CD4-positive, CD25-positive, alpha-beta regulatory T cell (primary cell): ENCODE measurements at regions not wholly inside any gene's neighbourhood (a gene's known extent, or its start where the extent isn't known, plus 50 kb on each side); places are given as distances from the start of the nearest gene placed in this dataset.

ENCODE experiments used
- ATAC-seq, 2 donors: fragments of 150-1000 bp; cut with Tn5 transposase; one replicate each; pipeline ENCODE4 v1.10.0; 2021; ENCODE audit warnings: low read depth in 2 of 2, moderate number of reproducible peaks in 2 of 2, moderate library complexity in 1 of 2
- DNase-seq, 3 donors: peaks; one replicate each; pipeline versions ENCODE4 v3.0.0 to v3.0.0-alpha.2; 2012 to 2022; ENCODE audit warnings: mixed read lengths in 1 of 3
- H3K27ac ChIP-seq: one replicate; pipeline ENCODE4 v1.7.0; 2013; ENCODE audit warnings: mild to moderate bottlenecking, low read length; ENCODE audit not compliant: insufficient read depth, poor library complexity, severe bottlenecking
- H3K27me3 ChIP-seq: one replicate; pipeline ENCODE4 v1.7.0; 2013; ENCODE audit warnings: low read length; ENCODE audit not compliant: control insufficient read depth, insufficient read depth
- H3K36me3 ChIP-seq: one replicate; pipeline ENCODE4 v1.7.0; 2013; ENCODE audit warnings: mild to moderate bottlenecking, low read length, moderate library complexity; ENCODE audit not compliant: control insufficient read depth, insufficient read depth
- H3K4me1 ChIP-seq: 2 replicates; pipeline ENCODE4 v1.7.0; 2013; ENCODE audit warnings: mild to moderate bottlenecking, low read length; ENCODE audit not compliant: insufficient read depth, control insufficient read depth, poor library complexity, severe bottlenecking
- H3K4me3 ChIP-seq: one replicate; pipeline ENCODE4 v1.7.0; 2013; ENCODE audit warnings: low read depth, mild to moderate bottlenecking, low read length, moderate library complexity
- H3K9me3 ChIP-seq, 2 experiments: 1 replicate in 1 of 2; 2 replicates in 1 of 2; pipeline ENCODE4 v1.7.0; 2013; ENCODE audit warnings: low read length in 2 of 2, mild to moderate bottlenecking in 1 of 2, moderate library complexity in 1 of 2; ENCODE audit not compliant: control insufficient read depth in 2 of 2
- H3K27ac Mint-ChIP-seq, 3 donors: one replicate each; pipeline ENCODE4 v1.8.0; 2020 to 2022; ENCODE audit warnings: mild to moderate bottlenecking in 3 of 3, mixed read lengths in 3 of 3, moderate library complexity in 2 of 3
- H3K27me3 Mint-ChIP-seq: one replicate; pipeline ENCODE4 v1.8.0; 2022; ENCODE audit warnings: mild to moderate bottlenecking, mixed read lengths
- H3K36me3 Mint-ChIP-seq: one replicate; pipeline ENCODE4 v1.8.0; 2020; ENCODE audit warnings: mixed read lengths
- H3K4me1 Mint-ChIP-seq, 4 donors: one replicate each; pipeline ENCODE4 v1.8.0; 2020 to 2022; ENCODE audit warnings: mixed read lengths in 4 of 4, mild to moderate bottlenecking in 1 of 4
- H3K4me3 Mint-ChIP-seq, 4 donors: one replicate each; pipeline ENCODE4 v1.8.0; 2020 to 2022; ENCODE audit warnings: mild to moderate bottlenecking in 4 of 4, mixed read lengths in 4 of 4, moderate library complexity in 3 of 4
- H3K9me3 Mint-ChIP-seq, 7 donors: one replicate each; pipeline ENCODE4 v1.8.0; 2020 to 2022; ENCODE audit warnings: mixed read lengths in 7 of 7, mild to moderate bottlenecking in 3 of 7, moderate library complexity in 2 of 7

DNA sequence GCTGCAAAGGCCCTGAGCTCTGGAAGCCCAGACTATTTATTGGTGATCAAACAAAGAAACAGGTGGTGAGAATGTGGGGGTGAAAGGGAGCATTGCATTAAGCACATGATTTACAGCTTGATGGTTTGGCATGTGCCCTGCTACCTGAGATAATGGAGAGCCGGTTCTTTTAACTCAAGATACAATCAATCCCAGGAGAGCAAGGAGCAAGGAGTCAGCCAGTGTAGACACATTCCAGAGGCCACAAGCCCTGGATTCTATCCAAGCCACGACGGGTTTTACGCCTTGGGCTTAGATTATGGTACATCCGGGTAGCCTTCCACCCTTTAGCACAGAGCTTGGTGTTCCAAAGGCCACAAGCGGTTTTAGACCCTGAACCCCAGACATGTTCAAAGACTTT, 292.2 kb downstream of the CYLC2 start:
- no peak overlapping the region for H3K27ac Mint-ChIP-seq
- Histone ChIP-seq H3K27me3 (no peaks in the 10 kb centered on the region), H3K4me3 (no peak overlapping the region), H3K9me3 (no peaks in the 10 kb centered on the region), H3K36me3 (no peaks in the 10 kb centered on the region), H3K27ac (no peak overlapping the region), H3K4me1 (no peaks in the 10 kb centered on the region)
- H3K36me3 Mint-ChIP-seq, result no peaks in the 10 kb centered on the region
- no peaks in the 10 kb centered on the region for H3K27me3 Mint-ChIP-seq
- peaks cover 0 to 9% (median 7%) of the 10 kb centered on the region in 7 donors for H3K9me3 Mint-ChIP-seq
- no peaks in the 10 kb centered on the region for H3K4me1 Mint-ChIP-seq
- H3K4me3 Mint-ChIP-seq, result no peak overlapping the region
- no peak for DNase-seq
- ATAC-seq, result no peak

DNA sequence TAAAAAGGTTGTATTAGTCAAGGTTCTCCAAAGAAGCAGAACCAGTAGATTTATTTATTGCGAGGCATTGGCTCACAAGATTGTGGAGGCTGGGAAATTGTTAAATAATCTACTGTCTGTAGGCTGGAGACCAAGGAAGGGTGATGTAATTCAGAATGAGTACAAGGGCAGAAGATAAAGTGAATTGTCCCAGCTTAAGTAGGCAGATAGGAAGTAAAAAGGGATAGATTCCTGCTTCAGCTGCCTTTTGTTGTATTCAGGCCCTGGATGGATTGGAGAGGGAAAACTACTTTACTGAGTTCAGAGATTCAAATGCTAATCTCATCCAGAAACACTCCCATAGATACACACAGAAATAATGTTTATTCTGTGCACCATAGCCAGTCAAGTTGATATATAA, 301.1 kb downstream of the CYLC2 start:
- Histone ChIP-seq H3K27me3 (no peaks in the 10 kb centered on the region), H3K4me1 (no peaks in the 10 kb centered on the region), H3K36me3 (no peaks in the 10 kb centered on the region), H3K27ac (no peak overlapping the region), H3K4me3 (no peak overlapping the region), H3K9me3 (no peaks in the 10 kb centered on the region)
- H3K9me3 Mint-ChIP-seq, result peaks cover 0 to 8% (median 5%) of the 10 kb centered on the region in 7 donors
- no peaks in the 10 kb centered on the region for H3K36me3 Mint-ChIP-seq
- no peak overlapping the region for H3K27ac Mint-ChIP-seq
- H3K4me1 Mint-ChIP-seq, result no peaks in the 10 kb centered on the region
- H3K27me3 Mint-ChIP-seq, result no peaks in the 10 kb centered on the region
- no peak overlapping the region for H3K4me3 Mint-ChIP-seq
- DNase-seq (no peak), ATAC-seq (no peak)

DNA sequence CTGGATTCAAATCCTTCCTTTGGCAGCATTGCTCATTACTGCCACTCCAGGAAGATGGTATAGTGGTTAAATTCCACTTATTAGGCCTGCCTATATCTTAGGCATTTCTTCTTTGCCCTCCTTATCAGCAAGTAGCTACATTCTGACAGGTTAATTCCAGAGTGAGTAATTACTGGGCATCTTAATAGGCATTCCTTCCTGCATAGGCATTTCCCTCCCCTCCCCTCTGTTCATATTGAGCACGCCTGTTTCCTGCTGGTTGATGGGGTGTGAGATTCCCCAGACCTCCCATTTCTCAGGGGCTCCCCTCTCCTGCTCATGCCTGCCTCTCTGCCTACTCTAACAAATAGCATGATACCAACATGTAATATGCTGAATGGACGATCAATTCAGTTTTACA, 305.9 kb downstream of the CYLC2 start:
- H3K4me1 ChIP-seq, result no peaks in the 10 kb centered on the region

DNA sequence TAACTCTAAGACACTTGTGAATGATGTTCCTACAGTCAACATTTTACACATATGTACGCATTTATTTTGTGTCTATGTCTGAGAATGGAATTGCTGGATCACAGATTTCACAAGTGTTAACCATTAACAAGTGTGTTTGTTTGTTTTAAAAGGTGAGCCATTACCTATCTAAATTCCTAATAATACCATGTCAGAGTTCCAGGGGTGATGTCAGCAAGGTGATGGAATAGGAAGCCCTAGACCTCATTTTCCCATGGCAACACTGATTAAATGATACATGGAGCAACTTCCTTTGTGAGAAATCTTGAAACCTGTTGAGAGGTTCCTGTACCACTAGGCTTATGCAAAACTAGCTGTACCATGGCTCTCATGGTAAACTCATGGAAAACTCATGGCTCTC, 309.7 kb downstream of the CYLC2 start:
- Histone ChIP-seq H3K9me3 (peaks cover 0 to 5% of the 10 kb centered on the region in 2 experiments), H3K36me3 (no peaks in the 10 kb centered on the region), H3K27me3 (no peaks in the 10 kb centered on the region), H3K4me3 (no peak overlapping the region), H3K27ac (no peak overlapping the region), H3K4me1 (no peaks in the 10 kb centered on the region)
- Mint-ChIP-seq H3K4me3 (no peak overlapping the region), H3K36me3 (no peaks in the 10 kb centered on the region), H3K27me3 (no peaks in the 10 kb centered on the region), H3K4me1 (no peaks in the 10 kb centered on the region), H3K9me3 (peaks cover 0 to 10% (median 5%) of the 10 kb centered on the region in 7 donors), H3K27ac (no peak overlapping the region)
- no peak for DNase-seq
- ATAC-seq, result no peak

More for the DNA sequence above, 305.9 kb downstream of the CYLC2 start:
- Mint-ChIP-seq H3K36me3 (no peaks in the 10 kb centered on the region), H3K4me3 (no peak overlapping the region), H3K27me3 (no peaks in the 10 kb centered on the region), H3K4me1 (no peaks in the 10 kb centered on the region), H3K27ac (no peak overlapping the region), H3K9me3 (peaks cover 2 to 13% (median 5%) of the 10 kb centered on the region in 7 donors)
- ATAC-seq (no peak), DNase-seq (no peak)
- H3K27ac ChIP-seq, result no peak overlapping the region
- H3K4me3 ChIP-seq, result no peak overlapping the region
- no peaks in the 10 kb centered on the region for H3K36me3 ChIP-seq
- H3K9me3 ChIP-seq, result no peaks in the 10 kb centered on the region
- H3K27me3 ChIP-seq, result no peaks in the 10 kb centered on the region

DNA sequence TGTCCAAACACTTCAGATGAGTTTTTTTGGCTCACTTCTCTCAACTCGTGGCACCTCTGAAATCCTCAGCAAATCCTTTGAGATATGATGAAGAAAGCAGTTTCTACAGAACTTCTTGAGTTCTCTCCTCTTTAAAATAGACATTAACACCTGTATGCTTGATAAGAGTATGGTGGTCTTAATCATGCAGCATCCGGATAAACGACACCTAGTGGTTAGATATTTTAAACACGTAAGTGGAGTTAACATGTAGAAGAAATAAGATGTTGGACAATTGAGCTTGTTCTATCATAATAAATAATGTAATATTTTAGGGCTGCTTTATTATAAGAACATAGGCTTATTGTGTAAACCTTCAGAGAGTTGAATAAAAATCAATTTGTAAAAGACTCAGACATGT, 324.8 kb downstream of the CYLC2 start:
- Mint-ChIP-seq H3K27ac (no peak overlapping the region), H3K4me1 (no peaks in the 10 kb centered on the region), H3K9me3 (peaks cover 0 to 7% (median 0%) of the 10 kb centered on the region in 7 donors), H3K36me3 (no peaks in the 10 kb centered on the region), H3K27me3 (no peaks in the 10 kb centered on the region), H3K4me3 (no peak overlapping the region)
- H3K4me3 ChIP-seq, result no peak overlapping the region
- H3K9me3 ChIP-seq, result peaks cover 0 to 3% of the 10 kb centered on the region in 2 experiments
- no peaks in the 10 kb centered on the region for H3K27me3 ChIP-seq
- H3K36me3 ChIP-seq, result no peaks in the 10 kb centered on the region
- no peak overlapping the region for H3K27ac ChIP-seq
- H3K4me1 ChIP-seq, result no peaks in the 10 kb centered on the region
- no peak for ATAC-seq
- DNase-seq, result no peak

DNA sequence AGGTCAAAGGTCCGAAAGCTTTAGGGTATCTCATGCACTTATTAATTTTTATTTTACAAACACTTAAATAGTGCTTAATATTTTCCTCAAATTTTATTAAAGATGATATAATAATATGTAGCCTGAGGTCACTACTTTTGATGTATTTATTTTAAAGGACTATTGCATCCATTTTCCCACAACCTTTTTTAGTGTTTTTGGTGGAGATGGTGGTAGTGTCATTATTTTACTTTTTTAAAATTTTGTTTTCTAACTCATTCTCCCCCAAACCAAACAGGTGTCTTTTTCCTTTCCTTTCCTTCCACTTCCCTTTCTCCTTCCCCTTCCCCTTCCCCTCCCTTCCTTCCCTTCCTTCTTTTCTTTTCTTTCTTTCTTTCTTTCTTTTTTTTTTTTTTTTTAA, 328.6 kb downstream of the CYLC2 start:
- DNase-seq (no peak), ATAC-seq (no peak)
- no peak overlapping the region for H3K27ac ChIP-seq
- Mint-ChIP-seq H3K9me3 (peaks cover 0 to 14% (median 4%) of the 10 kb centered on the region in 7 donors), H3K27me3 (no peaks in the 10 kb centered on the region), H3K36me3 (no peaks in the 10 kb centered on the region), H3K27ac (no peak overlapping the region), H3K4me1 (no peaks in the 10 kb centered on the region), H3K4me3 (no peak overlapping the region)
- H3K36me3 ChIP-seq, result no peaks in the 10 kb centered on the region
- no peaks in the 10 kb centered on the region for H3K4me1 ChIP-seq
- no peaks in the 10 kb centered on the region for H3K27me3 ChIP-seq
- H3K4me3 ChIP-seq, result no peak overlapping the region
- peaks cover 6 to 7% of the 10 kb centered on the region in 2 experiments for H3K9me3 ChIP-seq

DNA sequence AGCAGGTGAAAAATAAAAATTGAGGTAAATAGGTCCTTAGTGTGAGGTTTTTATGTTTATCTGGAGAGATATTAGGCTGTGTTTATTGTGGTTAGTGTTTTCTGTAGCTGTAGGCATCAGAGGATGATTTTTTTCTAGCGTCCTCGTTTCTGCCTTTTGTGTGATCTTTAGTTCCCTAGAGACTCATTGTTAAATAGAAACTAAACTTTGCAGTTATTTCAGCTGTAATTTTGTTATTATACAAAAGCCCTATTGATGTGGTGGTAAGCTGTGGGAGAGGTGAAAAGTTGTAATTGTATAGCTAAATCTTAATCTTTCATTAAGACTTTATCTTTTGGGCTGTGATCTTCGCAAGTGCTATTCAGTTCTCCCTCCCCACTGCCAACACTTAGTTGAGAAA, 340.3 kb downstream of the CYLC2 start:
- DNase-seq, result no peak
- no peaks in the 10 kb centered on the region for H3K36me3 Mint-ChIP-seq

DNA sequence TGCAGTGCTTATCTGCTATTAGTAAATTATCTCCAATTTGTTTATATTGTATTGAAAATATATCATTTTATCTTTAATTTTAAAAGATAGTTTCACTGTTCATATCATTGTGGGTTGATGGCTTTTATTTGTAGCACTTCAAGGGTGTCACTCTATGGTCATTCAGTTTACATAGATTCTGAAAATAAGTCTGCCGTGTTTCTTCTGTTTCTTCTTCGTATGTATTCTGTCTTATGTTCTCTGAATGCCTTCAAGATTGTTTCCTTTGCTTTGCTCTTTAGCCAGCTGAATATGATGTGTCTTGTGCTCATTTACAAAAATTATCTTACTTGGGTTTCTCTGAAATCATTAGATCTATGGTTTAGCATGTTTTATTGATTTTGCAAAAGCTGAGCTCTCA, 359.9 kb downstream of the CYLC2 start:
- H3K27me3 Mint-ChIP-seq, result no peaks in the 10 kb centered on the region
- no peak overlapping the region for H3K4me3 ChIP-seq
- H3K4me3 Mint-ChIP-seq, result no peak overlapping the region
- no peak for DNase-seq
- no peaks in the 10 kb centered on the region for H3K36me3 ChIP-seq
- no peak overlapping the region for H3K27ac Mint-ChIP-seq
- no peaks in the 10 kb centered on the region for H3K4me1 ChIP-seq
- H3K9me3 ChIP-seq, result no peaks in the 10 kb centered on the region
- H3K27ac ChIP-seq, result no peak overlapping the region
- no peaks in the 10 kb centered on the region for H3K36me3 Mint-ChIP-seq
- no peak for ATAC-seq
- no peaks in the 10 kb centered on the region for H3K27me3 ChIP-seq
- H3K9me3 Mint-ChIP-seq, result peaks cover 0 to 31% (median 4%) of the 10 kb centered on the region in 7 donors
- H3K4me1 Mint-ChIP-seq, result no peaks in the 10 kb centered on the region

More for the DNA sequence above, 340.3 kb downstream of the CYLC2 start:
- H3K9me3 Mint-ChIP-seq, result peaks cover 1 to 7% (median 4%) of the 10 kb centered on the region in 7 donors
- no peak overlapping the region for H3K27ac Mint-ChIP-seq
- H3K27me3 ChIP-seq, result no peaks in the 10 kb centered on the region
- H3K4me3 ChIP-seq, result no peak overlapping the region
- ATAC-seq, result no peak
- no peaks in the 10 kb centered on the region for H3K4me1 Mint-ChIP-seq
- no peak overlapping the region for H3K4me3 Mint-ChIP-seq
- H3K27ac ChIP-seq, result no peak overlapping the region
- no peaks in the 10 kb centered on the region for H3K36me3 ChIP-seq
- no peaks in the 10 kb centered on the region for H3K27me3 Mint-ChIP-seq
- H3K9me3 ChIP-seq, result no peaks in the 10 kb centered on the region
- no peaks in the 10 kb centered on the region for H3K4me1 ChIP-seq
